Liver (tissue), 3 donors: ENCODE measurements at regions not wholly inside any gene's neighbourhood (a gene's known extent, or its start where the extent isn't known, plus 50 kb on each side); places are given as distances from the start of the nearest gene placed in this dataset.

Source experiments
- CTCF ChIP-seq: fragments of 150-350 bp; IDR thresholded peaks from 2 replicates; pipeline ENCODE4 v1.5.1; 2017; ENCODE audit warnings: improper control_type of control experiment, low read depth, low read length; ENCODE audit not compliant: missing input control
- FOXA1 ChIP-seq: IDR thresholded peaks from 2 replicates; pipeline ENCODE4 v1.6.1; 2016; ENCODE audit warnings: antibody characterized with exemption
- MAX ChIP-seq: IDR thresholded peaks from 2 replicates; pipeline ENCODE4 v1.6.1; 2016; ENCODE audit warnings: antibody characterized with exemption
- RAD21 ChIP-seq, 2 donors: IDR thresholded peaks; 2 replicates each; pipeline ENCODE4 v1.6.1; 2016; ENCODE audit warnings: antibody characterized with exemption in 2 of 2, mild to moderate bottlenecking in 2 of 2
- donor health status: healthy.
- donor health status: healthy.

- TF ChIP-seq MAX: no peak
- no peak for TF ChIP-seq FOXA1
- no peak for TF ChIP-seq CTCF
- TF ChIP-seq RAD21 (IDR thresholded peaks at IDR 0.05): no peak
Measured at GRCh38 chr6:165096209-165096608, 213.2 kb downstream of the C6orf118 start.
